Activated CD4-positive, CD25-positive, alpha-beta regulatory T cell (primary cell): ENCODE measurements at regions not wholly inside any gene's neighbourhood (a gene's known extent, or its start where the extent isn't known, plus 50 kb on each side); places are given as distances from the start of the nearest gene placed in this dataset.
"Not testable (repeated sequence)": the region's sequence is repeated elsewhere in the genome, so short reads cannot be mapped to it uniquely, and the experiment has no call there.

Source experiments
- DNase-seq, 4 experiments: peaks; one replicate each; lab custom pipeline; 2025; lab: John Stamatoyannopoulos, UW

- DNase-seq = peak in 3 of 4 experiments; percentile 7 to 24 (median 14)
Measured at GRCh38 chr13:24995225-24995804, 100.6 kb upstream of the PABPC3 start.

- no peak for DNase-seq
Measured at GRCh38 chr13:24997367-24997967, 98.5 kb upstream of the PABPC3 start.

GRCh38 chr13:24998433-24998832 is 97.5 kb upstream of the PABPC3 start:
- DNase-seq = no peak

GRCh38 chr13:25001476-25002206 is 94.3 kb upstream of the PABPC3 start:
- no peak for DNase-seq

- not testable (repeated sequence) for DNase-seq
Measured at GRCh38 chr13:25002311-25002710, 93.6 kb upstream of the PABPC3 start.

GRCh38 chr13:25004489-25004888 is 91.4 kb upstream of the PABPC3 start:
- DNase-seq = not testable (repeated sequence)

- DNase-seq = not testable (repeated sequence)
Measured at GRCh38 chr13:25005050-25005497, 90.9 kb upstream of the PABPC3 start.

- not testable (repeated sequence) for DNase-seq
Measured at GRCh38 chr13:25007389-25007788, 88.5 kb upstream of the PABPC3 start.

GRCh38 chr13:25014398-25014973 is 81.5 kb upstream of the PABPC3 start:
- not testable (repeated sequence) for DNase-seq

- DNase-seq = not testable (repeated sequence)
Measured at GRCh38 chr13:25017176-25017575, 78.8 kb upstream of the PABPC3 start.

GRCh38 chr13:25017808-25018728 is 77.9 kb upstream of the PABPC3 start:
- peak in 2 of 4 experiments; percentile 16 to 26 for DNase-seq

- no peak for DNase-seq
Measured at GRCh38 chr13:25018729-25019115, 77.2 kb upstream of the PABPC3 start.

GRCh38 chr13:25019741-25020140 is 76.2 kb upstream of the PABPC3 start:
- DNase-seq = not testable (repeated sequence)

- no peak for DNase-seq
Measured at GRCh38 chr13:25024175-25024574, 71.8 kb upstream of the PABPC3 start.

GRCh38 chr13:25032160-25032559 is 63.8 kb upstream of the PABPC3 start:
- DNase-seq = no peak

GRCh38 chr13:25034173-25034572 is 61.8 kb upstream of the PABPC3 start:
- DNase-seq = no peak

- DNase-seq = peak in 1 of 4 experiments; percentile 3
Measured at GRCh38 chr13:25037057-25037813, 58.7 kb upstream of the PABPC3 start.

GRCh38 chr13:25042151-25042865 is 53.6 kb upstream of the PABPC3 start:
- DNase-seq = no peak

- no peak for DNase-seq
Measured at GRCh38 chr13:25044071-25044470, 51.9 kb upstream of the PABPC3 start.
